Keratinocyte (primary cell): ENCODE measurements at regions not wholly inside any gene's neighbourhood (a gene's known extent, or its start where the extent isn't known, plus 50 kb on each side); places are given as distances from the start of the nearest gene placed in this dataset.

ENCODE experiments used
- DNase-seq: peaks from one replicate; pipeline ENCODE4 v3.0.0-alpha.2; 2011; ENCODE audit warnings: low read depth, missing footprints, low spot score
- FAIRE-seq: peaks from 2 replicates; lab custom pipeline; 2011; peaks lifted over from hg19 to GRCh38; lab: Jason Lieb, UNC
- H2AFZ ChIP-seq: 2 replicates; pipeline ENCODE4 v1.6.0; 2012; ENCODE audit warnings: low read length, control low read depth, inconsistent platforms; ENCODE audit not compliant: control insufficient read depth
- H3K27ac ChIP-seq: 2 replicates; pipeline ENCODE4 v1.5.1; 2011; ENCODE audit warnings: low read length; ENCODE audit not compliant: control insufficient read depth, insufficient read depth
- H3K27me3 ChIP-seq: 3 replicates; pipeline ENCODE4 v1.6.0; 2011; ENCODE audit warnings: low read length; ENCODE audit not compliant: control insufficient read depth, insufficient read depth; ENCODE audit errors: extremely low read depth
- H3K36me3 ChIP-seq, 2 experiments: 2 replicates in 1 of 2; 3 replicates in 1 of 2; pipeline ENCODE4 v1.5.1; 2011; ENCODE audit warnings: low read length in 2 of 2, mild to moderate bottlenecking in 1 of 2; ENCODE audit not compliant: control insufficient read depth in 2 of 2, insufficient read depth in 2 of 2; ENCODE audit errors: extremely low read depth in 1 of 2
- H3K4me1 ChIP-seq: 3 replicates; pipeline ENCODE4 v1.5.1; 2011; ENCODE audit warnings: low read length; ENCODE audit not compliant: control insufficient read depth, insufficient read depth; ENCODE audit errors: extremely low read depth
- H3K4me2 ChIP-seq: 3 replicates; pipeline ENCODE4 v1.6.0; 2011; ENCODE audit warnings: low read depth, low read length; ENCODE audit not compliant: control insufficient read depth, insufficient read depth; ENCODE audit errors: extremely low read depth
- H3K4me3 ChIP-seq, 3 experiments: fragments of 200-600 bp in 1 of 3; sonication (generic) in 1 of 3; 2 replicates in 2 of 3; 3 replicates in 1 of 3; pipeline ENCODE4 v1.5.1; 2011 to 2016; ENCODE audit warnings: low read length in 3 of 3, mild to moderate bottlenecking in 3 of 3, control low read depth in 2 of 3, inconsistent platforms in 1 of 3, low read depth in 1 of 3, mixed read lengths in 1 of 3, mixed run types in 1 of 3, moderate library complexity in 1 of 3; ENCODE audit not compliant: control insufficient read depth in 2 of 3, insufficient read depth in 2 of 3; ENCODE audit errors: extremely low read depth in 1 of 3
- H3K79me2 ChIP-seq: 2 replicates; pipeline ENCODE4 v1.6.0; 2012; ENCODE audit warnings: low read length; ENCODE audit not compliant: control insufficient read depth, insufficient read depth
- H3K9ac ChIP-seq: 3 replicates; pipeline ENCODE4 v1.6.0; 2011; ENCODE audit warnings: low read length; ENCODE audit not compliant: control insufficient read depth, insufficient read depth; ENCODE audit errors: extremely low read depth
- H3K9me1 ChIP-seq: 3 replicates; pipeline ENCODE4 v1.6.0; 2011; ENCODE audit warnings: low read length; ENCODE audit not compliant: control insufficient read depth, insufficient read depth; ENCODE audit errors: extremely low read depth
- H3K9me3 ChIP-seq: 2 replicates; pipeline ENCODE4 v1.5.1; 2012; ENCODE audit warnings: low read depth, low read length; ENCODE audit not compliant: control insufficient read depth
- H4K20me1 ChIP-seq: 3 replicates; pipeline ENCODE4 v1.6.0; 2011; ENCODE audit warnings: low read length; ENCODE audit not compliant: control insufficient read depth, insufficient read depth; ENCODE audit errors: extremely low read depth
- CTCF ChIP-seq, 3 experiments: IDR thresholded peaks in 1 of 3; conservative IDR thresholded peaks in 1 of 3; optimal IDR thresholded peaks in 1 of 3; 2 replicates in 2 of 3; 3 replicates in 1 of 3; pipeline versions ENCODE3 to v1.5.1; 2011; ENCODE audit warnings: low read length in 3 of 3, mild to moderate bottlenecking in 3 of 3, moderate library complexity in 2 of 3, control low read depth in 1 of 3, inconsistent platforms in 1 of 3; ENCODE audit not compliant: insufficient read depth in 2 of 3; ENCODE audit errors: extremely low read depth in 1 of 3
- EZH2 ChIP-seq: IDR thresholded peaks from one replicate; pipeline ENCODE4 v1.6.1; 2012; ENCODE audit warnings: inconsistent platforms, mild to moderate bottlenecking, low read length, moderate library complexity
- dilution Hi-C: fragments of 300-500 bp; cut with MboI; formaldehyde crosslinking; loops from one replicate; pipeline ENCODE4 v1.7.0; 2020; ENCODE audit warnings: low sequenced_read_pairs; ENCODE audit not compliant: extremely low pct_ligation_motif_present

DNA sequence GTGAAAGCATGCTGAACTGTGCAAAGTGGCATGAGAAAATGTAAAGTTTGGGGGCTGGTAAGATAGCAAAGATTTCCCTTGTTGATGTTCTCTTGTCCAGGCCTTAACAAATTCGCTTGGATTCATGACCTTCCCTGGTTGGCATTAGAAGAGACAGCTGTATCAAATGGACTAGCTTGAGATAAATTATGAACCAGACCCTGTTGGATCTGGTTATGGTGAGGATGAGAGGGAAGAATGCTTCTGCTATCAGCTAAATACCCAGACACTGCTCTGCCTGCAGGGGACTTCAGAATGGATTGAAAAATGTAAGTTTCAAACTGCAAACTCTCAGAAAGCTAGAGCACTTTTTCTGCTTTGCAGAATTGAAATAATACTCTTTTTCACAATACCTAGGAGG, 135.2 kb downstream of the EFNB2 start:
- Histone ChIP-seq H3K4me2 (no peak overlapping the region), H3K9me3 (no peaks in the 10 kb centered on the region), H3K9ac (no peak overlapping the region), H3K4me3 (no peak overlapping the region), H3K36me3 (no peaks in the 10 kb centered on the region), H3K27ac (no peak overlapping the region), H3K27me3 (no peaks in the 10 kb centered on the region), H3K79me2 (no peaks in the 10 kb centered on the region), H2AFZ (no peak overlapping the region), H3K4me1 (no peaks in the 10 kb centered on the region), H3K9me1 (no peaks in the 10 kb centered on the region), H4K20me1 (no peaks in the 10 kb centered on the region)
- dilution Hi-C loops = no loop called here
- FAIRE-seq = no peak
- DNase-seq = no peak
- TF ChIP-seq CTCF (optimal IDR thresholded peaks at IDR 0.05 in 1 of 3, IDR thresholded peaks at IDR 0.05 in 1 of 3, conservative IDR thresholded peaks at IDR 0.05 in 1 of 3; ENCODE audit: extremely low read depth in 1 of 3, insufficient read depth in 2 of 3, low read length in 3 of 3) (no peak), EZH2 (no peak)

- no peaks in the 10 kb centered on the region for H3K9me3 ChIP-seq
- dilution Hi-C loops = no loop called here
These were observed 137.2 kb downstream of the EFNB2 start for GRCh38 chr13:106398289-106398688.

More at GRCh38 chr13:106398289-106398688, 137.2 kb downstream of the EFNB2 start:
- Histone ChIP-seq H3K4me1 (peaks cover 11% of the 10 kb centered on the region), H3K36me3 (no peaks in the 10 kb centered on the region), H4K20me1 (no peaks in the 10 kb centered on the region), H3K79me2 (no peaks in the 10 kb centered on the region), H3K9me1 (no peaks in the 10 kb centered on the region), H3K9ac (no peak overlapping the region), H3K4me2 (no peak overlapping the region), H3K27me3 (no peaks in the 10 kb centered on the region), H2AFZ (no peak overlapping the region), H3K27ac (no peak overlapping the region), H3K4me3 (no peak overlapping the region)
- no peak for FAIRE-seq
- no peak for DNase-seq
- no peak for TF ChIP-seq CTCF (optimal IDR thresholded peaks at IDR 0.05 in 1 of 3, IDR thresholded peaks at IDR 0.05 in 1 of 3, conservative IDR thresholded peaks at IDR 0.05 in 1 of 3; ENCODE audit: extremely low read depth in 1 of 3, insufficient read depth in 2 of 3, low read length in 3 of 3)
- TF ChIP-seq EZH2 = no peak
